HG03064 (cell line): ENCODE measurements at regions not wholly inside any gene's neighbourhood (a gene's known extent, or its start where the extent isn't known, plus 50 kb on each side); places are given as distances from the start of the nearest gene placed in this dataset.

Experiments
- ATAC-seq: cut with Tn5 transposase; IDR thresholded peaks from one replicate; pipeline ENCODE4 v1.9.1; 2021; ENCODE audit warnings: low read depth; ENCODE audit not compliant: unreplicated experiment

DNA sequence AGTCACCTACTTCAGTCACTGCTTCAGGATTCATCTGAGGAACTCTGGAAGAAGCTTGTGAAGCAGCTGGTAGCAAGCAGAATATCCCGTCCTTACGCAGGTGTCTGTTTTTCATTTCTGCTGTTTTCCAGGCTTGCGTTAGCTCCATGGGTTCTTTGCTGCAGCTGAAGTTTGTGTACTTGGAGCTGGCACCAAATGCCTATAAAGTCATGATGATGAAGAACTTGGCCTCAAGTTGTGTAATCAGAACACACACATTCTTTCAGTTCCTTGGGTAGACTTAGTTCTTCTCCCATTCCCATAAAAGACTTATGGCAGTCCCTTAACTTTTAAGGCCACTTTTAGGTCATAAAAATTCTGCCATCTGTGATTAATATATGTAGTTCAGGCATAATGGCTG, 116.7 kb downstream of the LRRC70 start:
- ATAC-seq, result no peak

DNA sequence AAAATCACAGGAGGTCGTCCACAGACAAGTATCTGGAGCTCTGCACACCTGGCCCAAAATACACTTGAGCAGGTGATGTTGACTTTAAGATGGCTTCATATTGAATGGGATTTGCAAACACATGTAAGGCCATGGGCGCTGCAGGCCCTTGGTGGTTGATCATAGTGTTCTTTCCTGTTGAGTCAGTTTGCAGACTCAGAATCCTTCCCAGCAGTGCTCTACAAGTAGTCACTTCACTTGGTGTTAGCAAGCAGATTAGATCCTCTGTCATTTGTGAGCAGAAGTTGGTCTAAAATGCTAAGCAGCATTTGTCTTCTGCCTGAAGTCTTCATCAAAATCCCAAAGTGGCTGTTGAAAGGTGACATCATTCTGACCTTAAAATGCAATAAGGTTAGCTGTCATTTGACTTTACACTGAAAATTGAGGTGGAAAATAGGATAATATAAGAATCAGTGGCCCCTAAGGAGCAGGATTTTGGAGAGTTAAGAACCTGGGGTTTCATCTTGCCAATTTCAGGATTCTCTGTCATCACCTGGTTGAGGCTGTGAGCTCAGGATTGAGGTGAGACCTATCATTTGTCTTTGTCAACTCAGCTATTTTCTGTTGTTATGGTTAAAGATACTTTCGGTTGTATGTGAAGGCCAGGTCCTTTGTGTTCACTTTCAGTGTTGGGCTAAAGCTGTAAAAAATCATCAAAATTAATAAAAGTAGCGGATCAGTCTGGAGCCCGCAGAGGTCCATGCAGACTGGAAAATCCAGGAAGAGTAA, 114.5 kb downstream of the LRRC70 start:
- no peak for ATAC-seq

DNA sequence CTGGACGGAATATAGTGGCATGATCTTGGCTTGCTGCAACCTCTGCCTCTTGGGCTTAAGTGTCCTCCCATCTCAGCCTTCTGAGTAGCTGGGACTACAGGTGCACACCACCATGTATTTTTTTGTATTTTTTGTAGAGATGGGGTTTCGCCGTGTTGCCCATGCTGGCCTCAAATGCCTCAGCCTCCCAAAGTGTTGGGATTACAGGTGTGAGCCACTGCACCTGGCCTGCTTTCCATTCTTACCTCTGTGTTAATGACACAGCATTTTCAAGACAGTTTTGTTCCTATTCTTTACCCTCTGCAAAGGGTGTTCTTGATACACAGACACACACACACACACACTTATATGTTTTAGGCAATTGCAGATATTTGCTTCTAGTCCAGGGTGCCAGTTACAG, 113.3 kb downstream of the LRRC70 start:
- ATAC-seq, result no peak

DNA sequence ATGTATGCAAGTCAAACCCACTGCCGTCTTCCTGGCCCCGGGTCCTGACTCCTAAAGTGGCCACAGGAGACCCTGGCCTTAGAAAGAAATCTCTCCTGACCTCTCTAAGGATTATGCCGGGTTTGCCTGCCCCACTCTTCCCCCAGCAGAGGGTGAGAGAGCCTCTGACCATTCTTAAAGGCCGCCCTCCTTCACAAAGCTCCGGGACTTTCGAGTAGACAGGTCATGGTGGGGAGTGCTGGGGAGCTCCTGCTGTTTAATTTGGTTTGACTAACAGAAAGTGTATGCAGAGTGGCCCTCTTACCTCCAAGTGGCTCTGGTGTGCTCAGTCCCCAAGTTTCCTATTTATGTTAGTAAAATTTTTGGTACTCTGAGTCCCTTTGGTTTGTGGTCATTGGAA, 111.8 kb downstream of the LRRC70 start:
- ATAC-seq, result no peak

DNA sequence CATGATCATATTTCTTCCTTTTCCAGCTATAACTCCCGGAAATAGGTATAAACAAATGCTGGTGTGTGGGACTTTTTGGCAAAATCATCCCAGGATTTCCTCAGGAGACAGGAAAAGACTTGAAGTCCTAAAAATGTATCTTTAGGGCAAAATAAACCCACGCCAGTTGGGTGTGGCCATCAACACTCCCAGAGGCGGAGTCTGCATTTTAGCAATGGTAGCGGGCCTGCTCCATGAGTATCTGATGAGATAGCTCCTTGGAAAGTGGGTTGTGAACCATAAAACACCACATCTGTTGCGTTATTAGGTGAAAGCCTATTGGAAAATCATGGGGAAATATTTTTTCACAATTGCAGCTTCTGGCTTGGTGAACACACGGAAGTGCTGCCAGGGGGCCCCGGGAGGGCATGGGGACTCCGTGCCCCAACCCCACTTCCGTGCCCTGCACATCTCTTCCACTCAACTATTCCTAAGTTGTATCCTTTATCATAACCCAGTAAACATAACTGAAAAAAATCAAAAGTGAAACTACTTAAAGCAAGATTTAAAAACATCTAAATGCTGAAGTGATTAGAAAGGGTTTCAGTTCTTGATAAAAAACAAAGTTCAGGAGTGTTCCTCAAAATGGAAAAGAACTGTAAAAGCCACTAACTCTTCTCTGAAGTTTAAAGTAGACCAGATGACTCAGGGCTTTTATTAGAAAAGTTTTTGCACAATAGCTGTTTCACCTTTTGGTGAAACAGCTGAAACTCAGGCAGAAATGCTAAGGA, 111.2 kb downstream of the LRRC70 start:
- ATAC-seq, result no peak

DNA sequence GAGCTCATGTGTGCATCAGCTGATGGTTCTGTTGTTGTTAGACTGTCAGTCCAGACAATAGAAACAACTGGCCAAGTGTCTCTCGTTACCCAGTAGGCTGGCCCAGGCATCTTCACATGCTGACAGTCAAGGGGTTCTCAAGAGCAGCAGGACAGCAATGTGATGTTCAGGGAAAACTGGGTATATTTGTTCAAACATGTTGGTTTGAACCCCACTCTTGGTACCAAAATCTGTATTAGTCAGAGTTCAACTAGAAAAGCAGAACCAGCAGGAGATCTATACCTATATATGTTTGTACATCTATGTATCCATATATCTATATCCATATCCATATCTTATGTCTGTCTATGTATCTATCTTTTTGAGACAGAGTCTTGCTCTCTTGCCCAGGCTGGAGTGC, 108.1 kb downstream of the LRRC70 start:
- ATAC-seq, result no peak

DNA sequence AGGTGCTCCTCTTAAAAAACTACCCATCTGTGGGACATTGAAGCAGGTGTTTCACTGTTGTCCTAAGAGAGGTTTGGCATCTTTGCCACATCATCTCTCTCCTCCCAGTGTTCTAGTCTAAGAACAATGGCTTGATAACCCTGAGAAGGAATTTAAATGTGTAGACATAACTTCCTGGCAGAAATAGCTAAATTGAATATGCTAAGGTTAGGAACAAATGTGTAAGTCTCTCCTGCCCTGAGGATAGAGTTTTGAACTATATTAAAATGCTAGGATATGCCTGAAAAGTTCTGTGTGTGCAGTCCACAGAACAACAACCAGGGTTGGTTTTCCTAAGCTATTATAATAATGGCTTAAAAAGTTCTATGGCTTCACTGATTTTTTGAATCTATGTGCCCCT, 106.6 kb downstream of the LRRC70 start:
- ATAC-seq, result no peak

DNA sequence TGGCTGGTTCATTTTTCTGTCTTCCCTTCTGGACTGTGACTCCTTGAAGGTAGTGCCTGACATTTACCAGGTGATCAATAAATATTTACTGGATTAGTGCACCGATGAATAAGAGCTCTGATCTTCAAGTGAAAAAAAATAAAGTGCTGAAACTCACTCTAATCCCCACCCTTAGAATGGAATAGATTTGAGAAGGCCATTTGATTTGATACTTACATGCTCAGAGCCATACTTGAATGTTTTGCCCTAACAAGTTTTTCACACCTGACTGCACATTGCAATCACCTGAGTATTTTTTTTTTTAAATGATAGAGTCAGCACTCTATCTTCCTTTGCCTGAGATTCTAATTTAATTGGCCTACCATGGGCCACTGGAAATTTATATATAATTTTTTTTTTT, 105.7 kb downstream of the LRRC70 start:
- ATAC-seq, result no peak

DNA sequence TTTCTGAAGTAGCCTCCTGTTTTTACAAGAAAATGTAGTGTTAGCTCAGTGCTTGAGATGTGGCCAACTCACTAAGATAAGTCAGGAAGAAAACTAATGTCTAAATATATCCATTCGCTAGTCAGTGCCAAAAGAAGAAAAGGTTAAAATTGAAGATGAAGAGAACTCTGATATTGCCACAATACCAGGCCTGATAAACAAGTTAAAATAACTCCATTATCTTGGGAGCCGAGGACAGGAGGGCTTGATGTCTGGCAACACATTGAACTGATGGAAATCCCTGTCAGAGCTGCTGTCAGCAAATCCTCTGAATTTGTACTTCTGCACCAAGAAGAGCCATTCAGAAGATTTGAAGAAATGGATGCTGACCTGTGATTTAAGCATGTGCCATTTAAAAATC, 103.4 kb downstream of the LRRC70 start:
- no peak for ATAC-seq

DNA sequence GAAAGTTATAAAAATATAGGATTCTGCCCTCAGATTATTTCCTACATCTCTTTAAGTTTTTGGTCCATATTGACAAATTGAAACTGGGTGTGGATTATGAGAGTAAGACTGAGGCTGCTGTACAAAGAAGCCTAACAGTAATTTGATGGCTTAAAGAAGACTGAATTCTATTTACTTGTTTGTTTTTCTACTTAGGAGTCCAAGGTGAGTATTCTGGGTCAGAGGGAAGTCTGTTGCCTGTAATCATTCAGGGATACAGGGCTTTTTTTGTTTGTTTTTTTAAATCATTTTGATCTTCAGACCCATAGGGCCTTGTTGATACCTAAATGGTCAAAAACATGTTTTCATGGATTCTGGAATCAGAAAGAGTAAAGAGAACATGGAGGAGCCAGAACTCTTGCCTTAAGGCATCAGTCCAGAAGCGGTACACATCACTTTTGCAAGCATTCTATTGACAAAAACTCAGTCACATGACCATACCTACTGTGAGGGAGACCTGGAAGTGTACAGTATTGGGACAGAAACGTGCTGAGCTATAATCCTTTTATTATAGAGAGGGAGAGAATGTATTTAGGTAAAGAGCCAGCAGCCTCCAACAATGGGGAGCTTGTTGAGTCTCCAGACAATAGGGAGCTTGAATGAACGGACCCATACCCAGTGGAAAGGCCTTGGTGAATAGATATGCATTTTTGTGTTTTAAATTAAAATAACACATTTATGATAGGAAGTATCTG, 102.7 kb downstream of the LRRC70 start:
- ATAC-seq, result no peak

DNA sequence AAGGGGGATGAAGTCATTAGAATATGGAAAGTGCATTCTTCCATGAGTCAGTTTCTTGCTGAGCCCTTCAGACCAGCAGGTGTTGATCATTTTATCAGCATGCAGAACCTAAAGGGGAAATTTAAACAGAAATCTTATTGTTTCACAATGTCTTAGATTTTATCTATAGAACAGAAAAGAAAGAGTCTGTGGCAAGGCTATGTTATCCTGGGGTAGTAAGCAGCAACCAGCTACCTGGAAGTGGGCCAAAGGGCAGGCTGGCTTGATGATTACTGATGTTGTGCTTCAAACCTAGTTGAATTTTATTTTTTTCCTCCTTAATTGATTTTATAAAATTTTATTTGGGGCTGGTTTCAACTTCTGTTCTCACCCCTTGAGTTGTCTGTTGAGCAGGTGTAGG, 101.5 kb downstream of the LRRC70 start:
- no peak for ATAC-seq
